GM18505 (cell line): ENCODE measurements at regions not wholly inside any gene's neighbourhood (a gene's known extent, or its start where the extent isn't known, plus 50 kb on each side); places are given as distances from the start of the nearest gene placed in this dataset.

ENCODE experiments used
- ATAC-seq: cut with Tn5 transposase; IDR thresholded peaks from one replicate; pipeline ENCODE4 v1.9.1; 2021; ENCODE audit not compliant: unreplicated experiment
- POLR2A ChIP-seq: IDR thresholded peaks from 4 replicates; pipeline ENCODE4 v1.6.1; 2011; ENCODE audit warnings: borderline replicate concordance; ENCODE audit not compliant: insufficient read depth, insufficient read length; ENCODE audit errors: extremely low read depth

- no peak for TF ChIP-seq POLR2A
- no peak for ATAC-seq
Measured at GRCh38 chr6:54440549-54440948, 132.3 kb downstream of the TINAG start.

GRCh38 chr6:54441020-54441419, 132.8 kb downstream of the TINAG start:
- TF ChIP-seq POLR2A: no peak
- no peak for ATAC-seq

- no peak for ATAC-seq
- TF ChIP-seq POLR2A: no peak
Measured at GRCh38 chr6:54441687-54442248, 133.5 kb downstream of the TINAG start.

GRCh38 chr6:54445207-54445606, 137.0 kb downstream of the TINAG start:
- no peak for ATAC-seq
- TF ChIP-seq POLR2A: no peak

GRCh38 chr6:54448617-54449016, 140.4 kb downstream of the TINAG start:
- ATAC-seq: no peak
- no peak for TF ChIP-seq POLR2A

GRCh38 chr6:54451516-54451915, 143.3 kb downstream of the TINAG start:
- no peak for TF ChIP-seq POLR2A
- ATAC-seq: no peak

GRCh38 chr6:54463354-54464024, 155.2 kb downstream of the TINAG start:
- TF ChIP-seq POLR2A: no peak
- no peak for ATAC-seq

GRCh38 chr6:54465649-54466300, 157.5 kb downstream of the TINAG start:
- no peak for TF ChIP-seq POLR2A
- no peak for ATAC-seq

GRCh38 chr6:54467384-54467783, 159.1 kb downstream of the TINAG start:
- TF ChIP-seq POLR2A: no peak
- no peak for ATAC-seq

- TF ChIP-seq POLR2A: no peak
- ATAC-seq: no peak
Measured at GRCh38 chr6:54473328-54473727, 165.1 kb downstream of the TINAG start.

- no peak for ATAC-seq
- TF ChIP-seq POLR2A: no peak
Measured at GRCh38 chr6:54474898-54475297, 166.7 kb downstream of the TINAG start.

- no peak for ATAC-seq
- TF ChIP-seq POLR2A: no peak
Measured at GRCh38 chr6:54481091-54481490, 172.8 kb downstream of the TINAG start.

GRCh38 chr6:54491431-54491830, 183.2 kb downstream of the TINAG start:
- ATAC-seq: no peak
- no peak for TF ChIP-seq POLR2A

GRCh38 chr6:54493138-54493537, 184.9 kb downstream of the TINAG start:
- no peak for TF ChIP-seq POLR2A
- ATAC-seq: no peak
